Activated CD8-positive, alpha-beta memory T cell treated with anti-CD3 and anti-CD28 coated beads for 4 hours (primary cell): ENCODE measurements at regions not wholly inside any gene's neighbourhood (a gene's known extent, or its start where the extent isn't known, plus 50 kb on each side); places are given as distances from the start of the nearest gene placed in this dataset.
"Not testable (repeated sequence)": the region's sequence is repeated elsewhere in the genome, so short reads cannot be mapped to it uniquely, and the experiment has no call there.

ENCODE experiments used
- DNase-seq, 2 donors: peaks; one replicate each; pipeline ENCODE4 v3.0.0-alpha.2; 2020; ENCODE audit warnings: low read depth in 2 of 2

GRCh38 chr3:102329066-102329465 lies 105.7 kb upstream of the ZPLD1 start:
- no peak for DNase-seq

GRCh38 chr3:102329561-102329960 lies 105.3 kb upstream of the ZPLD1 start:
- no peak for DNase-seq

GRCh38 chr3:102332205-102332604 lies 102.6 kb upstream of the ZPLD1 start:
- DNase-seq, result no peak

GRCh38 chr3:102332934-102333333 lies 101.9 kb upstream of the ZPLD1 start:
- DNase-seq, result no peak

GRCh38 chr3:102336130-102336529 lies 98.7 kb upstream of the ZPLD1 start:
- no peak for DNase-seq

GRCh38 chr3:102339671-102340070 lies 95.1 kb upstream of the ZPLD1 start:
- no peak for DNase-seq

- DNase-seq, result no peak
These were observed 87.9 kb upstream of the ZPLD1 start for GRCh38 chr3:102346897-102347296.

- no peak for DNase-seq
These were observed 85.9 kb upstream of the ZPLD1 start for GRCh38 chr3:102348904-102349303.

- no peak for DNase-seq
These were observed 81.7 kb upstream of the ZPLD1 start for GRCh38 chr3:102353148-102353547.

GRCh38 chr3:102353805-102354204 lies 81.0 kb upstream of the ZPLD1 start:
- DNase-seq, result no peak

- no peak for DNase-seq
These were observed 79.8 kb upstream of the ZPLD1 start for GRCh38 chr3:102354818-102355515.

- DNase-seq, result no peak
These were observed 78.3 kb upstream of the ZPLD1 start for GRCh38 chr3:102356506-102356905.

GRCh38 chr3:102357313-102357712 lies 77.5 kb upstream of the ZPLD1 start:
- not testable (repeated sequence) for DNase-seq

GRCh38 chr3:102360183-102360860 lies 74.5 kb upstream of the ZPLD1 start:
- no peak for DNase-seq

- no peak for DNase-seq
These were observed 73.7 kb upstream of the ZPLD1 start for GRCh38 chr3:102361101-102361500.

- DNase-seq, result not testable (repeated sequence)
These were observed 68.7 kb upstream of the ZPLD1 start for GRCh38 chr3:102366116-102366515.

GRCh38 chr3:102374863-102375634 lies 59.8 kb upstream of the ZPLD1 start:
- no peak for DNase-seq

GRCh38 chr3:102378216-102378615 lies 56.6 kb upstream of the ZPLD1 start:
- DNase-seq, result no peak

GRCh38 chr3:102382201-102382600 lies 52.6 kb upstream of the ZPLD1 start:
- not testable (repeated sequence) for DNase-seq
